Upper lobe of right lung (tissue), 1 donor: ENCODE measurements at regions not wholly inside any gene's neighbourhood (a gene's known extent, or its start where the extent isn't known, plus 50 kb on each side); places are given as distances from the start of the nearest gene placed in this dataset.

Experiments used
- ATAC-seq: fragments of 200-7000 bp; cut with Tn5 transposase; one replicate; pipeline ENCODE4 v1.9.1; 2020; ENCODE audit warnings: mild to moderate bottlenecking, moderate library complexity
- DNase-seq: peaks from one replicate; pipeline ENCODE4 v3.0.0-alpha.2; 2020
- H3K27ac ChIP-seq: fragments of 200-600 bp; one replicate; pipeline ENCODE4 v1.8.0; 2022
- H3K27me3 ChIP-seq: fragments of 200-600 bp; one replicate; pipeline ENCODE4 v1.8.0; 2022; ENCODE audit warnings: mild to moderate bottlenecking
- H3K36me3 ChIP-seq: fragments of 200-600 bp; one replicate; pipeline ENCODE4 v1.8.0; 2022
- H3K4me1 ChIP-seq: fragments of 200-600 bp; one replicate; pipeline ENCODE4 v1.8.0; 2022
- H3K4me3 ChIP-seq: fragments of 200-600 bp; one replicate; pipeline ENCODE4 v1.8.0; 2022; ENCODE audit warnings: mild to moderate bottlenecking
- H3K9me3 ChIP-seq: fragments of 200-600 bp; one replicate; pipeline ENCODE4 v1.8.0; 2022
- CTCF ChIP-seq: fragments of 200-600 bp; IDR thresholded peaks from one replicate; pipeline ENCODE4 v1.8.0; 2022; ENCODE audit warnings: antibody characterized with exemption
- intact Hi-C: fragments of 100-400 bp; cut with DNase I; formaldehyde crosslinking; loops from one replicate; pipeline ENCODE4 v1.11.0; 2022
- donor health status: DM: no; HTN: yes; CAD: no; lungs with severe emphysema.

- no peaks in the 10 kb centered on the region for H3K9me3 ChIP-seq
- intact Hi-C loops, result no loop called here
Measured at GRCh38 chrX:36436361-36436760, 516.8 kb downstream of the CFAP47 start.

GRCh38 chrX:36443007-36443406, 523.5 kb downstream of the CFAP47 start:
- ATAC-seq, result no peak
- no peak overlapping the region for H3K4me3 ChIP-seq
- H3K27me3 ChIP-seq, result no peaks in the 10 kb centered on the region
- no peak overlapping the region for H3K27ac ChIP-seq
- TF ChIP-seq CTCF, result no peak
- H3K9me3 ChIP-seq, result no peaks in the 10 kb centered on the region
- no peaks in the 10 kb centered on the region for H3K36me3 ChIP-seq
- H3K4me1 ChIP-seq, result no peaks in the 10 kb centered on the region
- DNase-seq, result no peak
- intact Hi-C loops, result no loop called here

More at GRCh38 chrX:36436361-36436760, 516.8 kb downstream of the CFAP47 start:
- no peak for TF ChIP-seq CTCF
- H3K36me3 ChIP-seq, result no peaks in the 10 kb centered on the region
- no peak overlapping the region for H3K4me3 ChIP-seq
- ATAC-seq (no peak), DNase-seq (no peak)
- H3K27ac ChIP-seq, result no peak overlapping the region
- no peaks in the 10 kb centered on the region for H3K4me1 ChIP-seq
- no peaks in the 10 kb centered on the region for H3K27me3 ChIP-seq

- Histone ChIP-seq H3K36me3 (no peaks in the 10 kb centered on the region), H3K9me3 (no peaks in the 10 kb centered on the region), H3K27me3 (no peaks in the 10 kb centered on the region), H3K4me3 (no peak overlapping the region), H3K27ac (no peak overlapping the region), H3K4me1 (no peaks in the 10 kb centered on the region)
- no peak for ATAC-seq
- TF ChIP-seq CTCF, result no peak
- no peak for DNase-seq
- intact Hi-C loops, result no loop called here
Measured at GRCh38 chrX:36445566-36445965, 526.0 kb downstream of the CFAP47 start.

GRCh38 chrX:36462142-36462541, 542.6 kb downstream of the CFAP47 start:
- Histone ChIP-seq H3K27ac (no peak overlapping the region), H3K9me3 (no peaks in the 10 kb centered on the region), H3K4me1 (no peaks in the 10 kb centered on the region), H3K27me3 (no peaks in the 10 kb centered on the region), H3K4me3 (no peak overlapping the region), H3K36me3 (no peaks in the 10 kb centered on the region)
- intact Hi-C loops, result no loop called here
- TF ChIP-seq CTCF, result no peak
- ATAC-seq, result no peak
- no peak for DNase-seq

GRCh38 chrX:36480441-36480990, 527.6 kb upstream of the FAM47C start:
- Histone ChIP-seq H3K9me3 (no peaks in the 10 kb centered on the region), H3K27ac (no peak overlapping the region), H3K4me1 (no peaks in the 10 kb centered on the region), H3K36me3 (no peaks in the 10 kb centered on the region), H3K27me3 (no peaks in the 10 kb centered on the region), H3K4me3 (no peak overlapping the region)
- no peak for TF ChIP-seq CTCF
- ATAC-seq (no peak), DNase-seq (no peak)
- intact Hi-C loops, result no loop called here

GRCh38 chrX:36501169-36501702, 506.9 kb upstream of the FAM47C start:
- Histone ChIP-seq H3K27me3 (no peaks in the 10 kb centered on the region), H3K36me3 (no peaks in the 10 kb centered on the region), H3K4me1 (no peaks in the 10 kb centered on the region), H3K4me3 (no peak overlapping the region), H3K9me3 (no peaks in the 10 kb centered on the region), H3K27ac (no peak overlapping the region)
- TF ChIP-seq CTCF, result no peak
- ATAC-seq, result no peak
- intact Hi-C loops, result no loop called here
- DNase-seq, result no peak
